ENCODE measurements at regions not wholly inside any gene's neighbourhood (a gene's known extent, or its start where the extent isn't known, plus 50 kb on each side); places are given as distances from the start of the nearest gene placed in this dataset.

- DNase-seq (ENCODE audit: low read depth): no peak
Measured at GRCh38 chr5:13346401-13346800, 598.1 kb downstream of the DNAH5 start.

- no peak for DNase-seq (ENCODE audit: low read depth)
Measured at GRCh38 chr5:13339093-13339492, 605.4 kb downstream of the DNAH5 start.

GRCh38 chr5:13335026-13335425, 609.5 kb downstream of the DNAH5 start:
- DNase-seq (ENCODE audit: low read depth): peak; percentile 27

GRCh38 chr5:13331585-13331984, 612.9 kb downstream of the DNAH5 start:
- DNase-seq (ENCODE audit: low read depth): no peak

- no peak for DNase-seq (ENCODE audit: low read depth)
Measured at GRCh38 chr5:13328316-13328715, 616.2 kb downstream of the DNAH5 start.

GRCh38 chr5:13325765-13326164, 618.7 kb downstream of the DNAH5 start:
- DNase-seq (ENCODE audit: low read depth): no peak

GRCh38 chr5:13322769-13323168, 621.7 kb downstream of the DNAH5 start:
- DNase-seq (ENCODE audit: low read depth): no peak

GRCh38 chr5:13317654-13318053, 626.8 kb downstream of the DNAH5 start:
- no peak for DNase-seq (ENCODE audit: low read depth)

GRCh38 chr5:13316176-13316575, 628.3 kb downstream of the DNAH5 start:
- no peak for DNase-seq (ENCODE audit: low read depth)

GRCh38 chr5:13307480-13307879, 637.0 kb downstream of the DNAH5 start:
- no peak for DNase-seq (ENCODE audit: low read depth)

- DNase-seq (ENCODE audit: low read depth): no peak
Measured at GRCh38 chr5:13303445-13303844, 641.0 kb downstream of the DNAH5 start.

- no peak for DNase-seq (ENCODE audit: low read depth)
Measured at GRCh38 chr5:13278811-13279210, 665.7 kb downstream of the DNAH5 start.

GRCh38 chr5:13278148-13278547, 666.3 kb downstream of the DNAH5 start:
- no peak for DNase-seq (ENCODE audit: low read depth)

GRCh38 chr5:13276156-13276555, 668.3 kb downstream of the DNAH5 start:
- DNase-seq (ENCODE audit: low read depth): no peak

- no peak for DNase-seq (ENCODE audit: low read depth)
Measured at GRCh38 chr5:13263701-13264100, 680.8 kb downstream of the DNAH5 start.

GRCh38 chr5:13253111-13253510, 691.4 kb downstream of the DNAH5 start:
- DNase-seq (ENCODE audit: low read depth): no peak

- DNase-seq (ENCODE audit: low read depth): no peak
Measured at GRCh38 chr5:13252699-13253098, 691.8 kb downstream of the DNAH5 start.

GRCh38 chr5:13251623-13252376, 692.7 kb downstream of the DNAH5 start:
- DNase-seq (ENCODE audit: low read depth): no peak

GRCh38 chr5:13250464-13251291, 693.8 kb downstream of the DNAH5 start:
- no peak for DNase-seq (ENCODE audit: low read depth)

GRCh38 chr5:13249854-13250253, 694.6 kb downstream of the DNAH5 start:
- DNase-seq (ENCODE audit: low read depth): no peak

GRCh38 chr5:13248253-13248652, 696.2 kb downstream of the DNAH5 start:
- DNase-seq (ENCODE audit: low read depth): no peak

GRCh38 chr5:13246053-13246452, 698.4 kb downstream of the DNAH5 start:
- no peak for DNase-seq (ENCODE audit: low read depth)

- no peak for DNase-seq (ENCODE audit: low read depth)
Measured at GRCh38 chr5:13244151-13244550, 700.3 kb downstream of the DNAH5 start.
